Thymus (tissue), 11 donors: ENCODE measurements at regions not wholly inside any gene's neighbourhood (a gene's known extent, or its start where the extent isn't known, plus 50 kb on each side); places are given as distances from the start of the nearest gene placed in this dataset.

Experiments used
- DNase-seq, 9 donors: peaks; one replicate each; pipeline ENCODE4 v3.0.0-alpha.2; 2013; ENCODE audit warnings: low spot score in 9 of 9, low read depth in 6 of 9, missing footprints in 1 of 9
- H3K27ac ChIP-seq, 2 donors: one replicate each; pipeline ENCODE4 v1.5.1; 2013; ENCODE audit warnings: control low read depth in 1 of 2, low read depth in 1 of 2, low read length in 1 of 2, mild to moderate bottlenecking in 1 of 2, moderate library complexity in 1 of 2
- H3K27me3 ChIP-seq, 2 donors: one replicate each; pipeline ENCODE4 v1.5.1; 2013; ENCODE audit warnings: low read length in 1 of 2; ENCODE audit not compliant: control insufficient read depth in 2 of 2, insufficient read depth in 1 of 2
- H3K36me3 ChIP-seq, 2 donors: one replicate each; pipeline ENCODE4 v1.5.1; 2013; ENCODE audit warnings: low read length in 1 of 2, mild to moderate bottlenecking in 1 of 2, moderate library complexity in 1 of 2; ENCODE audit not compliant: control insufficient read depth in 2 of 2, insufficient read depth in 2 of 2
- H3K4me1 ChIP-seq, 2 donors: one replicate each; pipeline ENCODE4 v1.5.1; 2013; ENCODE audit warnings: low read length in 2 of 2; ENCODE audit not compliant: control insufficient read depth in 2 of 2, insufficient read depth in 2 of 2
- H3K4me3 ChIP-seq, 2 donors: one replicate each; pipeline ENCODE4 v1.5.1; 2013; ENCODE audit warnings: low read length in 2 of 2, control low read depth in 1 of 2, mild to moderate bottlenecking in 1 of 2
- H3K9me3 ChIP-seq, 2 donors: one replicate each; pipeline ENCODE4 v1.5.1; 2013; ENCODE audit warnings: low read length in 1 of 2, mild to moderate bottlenecking in 1 of 2; ENCODE audit not compliant: control insufficient read depth in 2 of 2, insufficient read depth in 1 of 2
- WGBS: extraction: QIAGEN DNeasy Blood & Tissue Kit; methylation state at CpG from one replicate; pipeline ENCODE4 v1.1.7; 2013; 5-methylcytosine and 5-hydroxymethylcytosine counted together
- donor health status: healthy.

DNA sequence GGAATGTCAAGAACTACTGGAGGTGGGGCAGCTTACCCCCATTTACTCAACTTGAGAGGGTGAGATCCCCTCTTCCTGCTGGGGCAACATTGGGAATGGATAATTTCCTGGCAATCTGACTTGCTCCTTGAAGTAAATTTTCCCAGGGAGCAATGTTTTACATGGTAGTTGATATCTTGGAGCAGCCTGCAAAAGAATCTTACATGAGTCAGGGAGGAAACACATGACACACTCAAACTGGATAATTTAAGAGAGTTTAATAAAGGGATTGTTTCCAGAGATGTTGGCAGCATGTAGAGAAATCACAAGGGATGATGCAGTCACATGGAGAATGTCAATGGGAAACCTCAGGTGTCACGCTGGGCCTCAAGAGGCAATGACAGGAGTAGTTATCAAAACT, 212.5 kb downstream of the GAS1 start:
- Histone ChIP-seq H3K27ac (no peak overlapping the region), H3K27me3 (no peaks in the 10 kb centered on the region), H3K4me1 (no peaks in the 10 kb centered on the region), H3K36me3 (no peaks in the 10 kb centered on the region), H3K4me3 (no peak overlapping the region), H3K9me3 (no peaks in the 10 kb centered on the region)
- 90% methylated on average over 1 of the region's 1 CpG for WGBS
- DNase-seq, result no peak

DNA sequence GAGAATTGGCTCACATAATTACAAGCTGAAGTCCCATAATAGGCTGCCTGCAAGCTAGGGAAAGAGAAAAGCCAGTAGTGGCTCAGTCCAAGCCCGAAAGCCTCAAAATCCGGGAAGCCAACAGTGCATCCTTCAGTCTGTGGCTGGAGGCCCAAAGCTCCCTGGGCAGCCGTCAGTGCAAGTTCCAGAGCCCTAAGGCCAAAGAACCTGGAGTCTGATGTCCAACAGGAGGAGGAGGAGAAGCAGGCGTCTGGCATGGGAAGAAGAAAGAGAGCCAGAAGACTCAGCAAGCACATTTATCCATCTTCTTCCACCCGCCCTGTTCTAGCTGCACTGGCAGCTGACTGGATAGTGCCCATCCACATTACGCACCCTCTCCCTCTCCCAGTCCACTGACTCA, 213.4 kb downstream of the GAS1 start:
- no peaks in the 10 kb centered on the region for H3K36me3 ChIP-seq
- no peaks in the 10 kb centered on the region for H3K27me3 ChIP-seq
- H3K27ac ChIP-seq, result no peak overlapping the region
- 90% methylated on average over 6 of the region's 6 CpGs for WGBS
- H3K4me3 ChIP-seq, result no peak overlapping the region
- no peaks in the 10 kb centered on the region for H3K4me1 ChIP-seq
- no peak for DNase-seq
- no peaks in the 10 kb centered on the region for H3K9me3 ChIP-seq

DNA sequence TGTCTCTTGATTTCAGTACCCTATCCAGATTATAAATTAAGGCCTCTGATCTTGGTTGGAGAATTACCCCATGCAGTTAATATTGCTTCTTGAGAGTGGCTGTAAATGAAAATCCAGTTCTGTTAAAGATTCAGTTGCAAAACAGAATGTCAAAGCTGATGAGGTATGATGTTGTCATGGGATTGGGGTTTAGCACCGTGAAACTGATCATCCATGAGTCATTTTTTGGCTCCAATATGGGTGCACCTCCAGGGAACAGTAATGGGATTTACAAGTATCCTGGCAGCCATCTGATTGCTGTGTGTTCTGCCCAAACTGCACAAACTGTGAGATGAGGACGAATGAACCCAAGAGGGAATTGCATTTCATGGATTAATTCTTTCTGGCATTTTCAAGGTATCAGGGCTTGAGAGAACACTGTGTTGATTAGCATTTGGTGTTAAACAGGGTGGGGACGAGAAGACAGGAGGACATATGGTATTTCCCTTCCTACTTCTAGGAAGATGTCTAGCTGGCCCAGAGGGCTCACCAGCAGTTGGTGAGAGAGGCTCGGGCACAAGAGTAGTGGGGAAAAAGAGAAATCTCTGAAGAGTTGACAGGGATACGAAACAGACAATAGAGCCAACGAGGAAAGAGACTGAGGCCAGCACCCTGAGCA, 214.7 kb downstream of the GAS1 start:
- WGBS, result 90% methylated on average over 6 of the region's 6 CpGs
- Histone ChIP-seq H3K36me3 (no peaks in the 10 kb centered on the region), H3K27me3 (no peaks in the 10 kb centered on the region), H3K9me3 (no peaks in the 10 kb centered on the region), H3K4me1 (no peaks in the 10 kb centered on the region), H3K27ac (no peak overlapping the region), H3K4me3 (no peak overlapping the region)
- no peak for DNase-seq

DNA sequence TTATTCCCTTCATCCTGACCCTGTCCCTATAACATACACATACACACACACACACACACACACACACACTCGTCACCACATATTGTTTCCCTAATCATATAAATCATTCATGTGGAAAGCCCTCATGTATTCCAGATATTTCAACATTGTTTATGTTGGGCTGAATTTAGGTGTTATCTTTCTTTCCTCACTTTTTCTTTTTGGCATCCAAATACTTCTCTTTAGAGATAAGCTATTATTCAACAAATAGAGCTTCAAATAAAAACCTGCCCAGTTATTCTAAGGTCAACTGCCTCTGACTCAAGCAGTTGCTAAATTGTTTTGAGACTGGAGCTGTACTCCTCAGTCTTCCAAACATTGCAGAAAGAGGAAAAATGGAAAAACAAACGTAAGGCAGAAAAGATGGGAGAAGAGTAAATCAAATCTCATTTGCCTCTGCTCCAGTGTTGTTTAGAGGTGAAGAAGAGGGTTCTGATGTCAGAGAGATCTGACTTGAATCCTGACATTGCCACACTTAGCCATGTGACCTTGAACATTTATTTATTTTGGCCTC, 215.7 kb downstream of the GAS1 start:
- Histone ChIP-seq H3K27me3 (no peaks in the 10 kb centered on the region), H3K36me3 (no peaks in the 10 kb centered on the region), H3K9me3 (no peaks in the 10 kb centered on the region), H3K4me1 (no peaks in the 10 kb centered on the region), H3K4me3 (no peak overlapping the region), H3K27ac (no peak overlapping the region)
- 70% methylated on average over 2 of the region's 2 CpGs for WGBS
- DNase-seq, result no peak

DNA sequence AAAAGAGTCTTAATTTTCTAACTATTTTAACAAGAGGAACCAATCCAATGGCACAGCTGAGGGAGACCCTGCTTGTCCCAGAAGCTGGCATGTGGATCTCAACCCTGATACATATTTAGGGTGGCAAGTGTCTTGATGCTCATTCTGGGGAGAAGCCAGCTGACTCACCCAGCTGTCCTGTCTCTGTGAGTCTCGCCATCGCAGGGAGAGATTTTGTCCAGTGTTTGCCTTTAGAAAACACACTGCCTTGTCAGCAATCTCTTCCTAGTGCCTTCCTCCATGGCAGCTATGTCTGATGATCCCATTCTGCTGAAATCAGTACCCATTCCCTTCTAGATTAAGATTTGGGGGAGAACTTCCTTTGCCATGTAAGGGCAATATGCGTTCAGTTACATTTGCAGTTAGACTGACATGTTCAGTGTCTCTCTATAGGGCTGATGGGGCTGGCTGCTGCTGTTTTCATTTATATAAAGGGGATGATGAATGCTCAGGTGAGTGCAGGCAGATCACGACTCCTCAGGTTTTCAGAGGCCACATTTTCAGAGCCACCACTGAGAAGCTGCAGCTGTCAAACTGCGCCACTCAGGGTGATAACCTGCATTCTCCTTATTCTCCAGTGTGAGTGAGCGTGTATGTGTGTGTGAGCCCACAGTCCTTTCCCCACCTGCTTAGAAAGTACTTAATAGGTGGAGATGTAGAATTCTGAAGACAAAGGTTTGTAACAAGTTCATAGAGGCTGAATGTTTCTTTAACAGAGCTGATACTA, 217.0 kb downstream of the GAS1 start:
- 97% methylated on average over 6 of the region's 6 CpGs for WGBS
- Histone ChIP-seq H3K27me3 (no peaks in the 10 kb centered on the region), H3K27ac (no peak overlapping the region), H3K4me1 (no peaks in the 10 kb centered on the region), H3K9me3 (no peaks in the 10 kb centered on the region), H3K4me3 (no peak overlapping the region), H3K36me3 (no peaks in the 10 kb centered on the region)
- no peak for DNase-seq

DNA sequence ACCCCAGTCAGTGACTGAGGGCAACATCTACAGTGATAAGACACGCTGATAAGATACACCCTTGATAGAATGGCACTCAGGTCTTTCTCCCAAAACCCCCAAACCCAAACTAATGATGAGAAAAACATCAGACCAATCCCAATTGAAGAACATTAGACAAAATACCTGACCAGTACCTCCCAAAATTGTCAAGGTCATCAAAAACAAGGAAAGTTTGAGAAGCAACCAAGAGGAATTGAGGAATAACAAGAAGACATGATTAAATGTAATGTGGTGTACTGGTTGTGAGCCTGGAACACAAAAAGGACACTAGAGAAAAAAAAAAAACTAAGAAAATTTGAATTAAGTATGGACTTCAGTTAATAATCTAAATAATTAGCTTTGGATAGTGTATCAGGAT, 222.8 kb downstream of the GAS1 start:
- H3K9me3 ChIP-seq, result no peaks in the 10 kb centered on the region
- no peak for DNase-seq
- no peak overlapping the region for H3K27ac ChIP-seq
- no peak overlapping the region for H3K4me3 ChIP-seq
- WGBS, result 91% methylated on average over 1 of the region's 1 CpG
- no peaks in the 10 kb centered on the region for H3K27me3 ChIP-seq
- H3K4me1 ChIP-seq, result peaks cover 0 to 23% of the 10 kb centered on the region in 2 donors
- H3K36me3 ChIP-seq, result no peaks in the 10 kb centered on the region

DNA sequence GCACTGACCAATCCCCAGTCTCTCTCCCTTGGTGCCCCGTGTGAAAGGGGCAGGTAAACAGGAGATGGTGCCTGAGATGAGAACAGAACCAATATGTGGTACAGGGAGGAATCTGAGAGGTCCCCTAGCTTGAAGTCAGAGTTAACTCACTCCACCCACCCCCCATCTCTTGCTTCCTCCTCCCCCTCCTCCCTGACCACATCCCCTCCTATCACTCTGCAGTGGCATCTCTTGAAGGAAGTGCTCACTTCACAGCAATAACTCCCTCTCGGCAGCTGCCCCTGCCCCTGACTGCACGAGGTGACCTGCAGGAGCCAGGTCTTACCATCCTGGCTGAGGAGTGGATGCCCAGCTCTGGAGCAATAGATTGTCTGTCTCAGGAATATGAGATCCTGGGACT, 224.0 kb downstream of the GAS1 start:
- H3K27me3 ChIP-seq, result no peaks in the 10 kb centered on the region
- peaks cover 0 to 23% of the 10 kb centered on the region in 2 donors for H3K4me1 ChIP-seq
- H3K9me3 ChIP-seq, result no peaks in the 10 kb centered on the region
- peak in 6 of 9 donors; percentile 19 to 64 (median 30) for DNase-seq
- H3K36me3 ChIP-seq, result no peaks in the 10 kb centered on the region
- H3K4me3 ChIP-seq, result no peak overlapping the region
- no peak overlapping the region for H3K27ac ChIP-seq
- WGBS, result 15% methylated on average over 3 of the region's 3 CpGs

DNA sequence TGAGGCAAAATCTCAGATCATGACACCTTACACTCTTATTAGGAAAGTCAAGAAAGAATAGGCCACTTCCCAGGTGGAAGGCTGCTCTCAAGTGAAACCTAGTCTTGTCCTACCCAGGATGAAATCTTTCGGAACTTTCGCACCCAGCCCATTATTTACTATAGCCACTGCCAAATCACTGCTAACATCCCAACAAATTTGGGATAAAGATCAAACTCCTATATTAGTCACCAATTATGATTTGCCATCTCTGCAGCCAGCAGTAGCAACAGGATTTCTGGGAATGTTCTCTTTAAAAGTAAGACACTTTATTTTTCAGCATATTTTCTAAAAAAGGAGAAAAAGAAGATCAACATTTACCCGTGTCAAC, 224.6 kb downstream of the GAS1 start:
- WGBS, result 92% methylated on average over 3 of the region's 3 CpGs
- Histone ChIP-seq H3K36me3 (no peaks in the 10 kb centered on the region), H3K4me3 (no peak overlapping the region), H3K9me3 (no peaks in the 10 kb centered on the region), H3K4me1 (peaks cover 0 to 23% of the 10 kb centered on the region in 2 donors), H3K27ac (no peak overlapping the region), H3K27me3 (no peaks in the 10 kb centered on the region)
- no peak for DNase-seq

DNA sequence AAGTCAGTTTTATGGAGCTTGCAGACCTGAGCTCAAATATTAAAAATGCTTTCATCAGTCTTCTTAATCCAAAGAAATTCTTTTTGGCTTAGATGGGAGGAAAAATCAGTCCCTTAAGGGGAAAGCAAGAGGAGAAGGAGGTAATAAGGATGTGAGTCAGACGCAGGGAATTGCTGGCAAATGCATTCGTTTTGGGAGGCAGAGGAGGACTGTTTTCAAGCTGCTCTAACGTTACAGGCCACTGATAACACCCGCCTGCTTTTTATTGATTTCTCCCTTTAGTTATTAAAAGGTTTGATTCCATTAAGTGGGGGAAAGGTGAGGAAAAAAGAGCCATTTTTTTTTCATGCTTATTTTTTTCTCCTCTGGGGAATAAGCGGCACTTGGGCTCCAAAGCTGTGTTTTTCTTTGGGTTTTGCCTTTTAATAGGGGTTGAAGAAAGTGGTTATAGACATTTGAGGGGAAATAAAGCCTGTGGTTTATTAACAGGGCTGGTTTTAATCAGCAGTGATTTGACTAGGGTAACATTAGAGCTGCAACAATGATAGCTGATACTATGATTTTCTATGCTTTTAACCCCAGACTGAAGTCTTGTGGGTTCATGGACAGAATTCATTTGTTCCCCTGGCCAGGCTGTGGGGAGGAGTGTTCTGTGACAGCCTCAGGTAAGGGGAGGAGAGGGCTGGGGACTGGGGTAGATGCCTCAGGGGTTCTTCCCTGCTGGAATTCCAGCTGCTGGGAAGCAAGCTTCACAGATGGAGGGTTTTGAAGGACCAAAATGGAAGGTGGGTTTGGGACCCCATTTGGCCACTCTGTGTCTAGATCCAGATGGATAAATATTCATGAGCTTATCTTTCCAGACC, 225.2 kb downstream of the GAS1 start:
- H3K9me3 ChIP-seq, result no peaks in the 10 kb centered on the region
- DNase-seq, result no peak
- H3K4me3 ChIP-seq, result no peak overlapping the region
- H3K36me3 ChIP-seq, result no peaks in the 10 kb centered on the region
- peak overlapping the region; percentile 18 to 44 for H3K27ac ChIP-seq
- peaks cover 0 to 23% of the 10 kb centered on the region in 2 donors for H3K4me1 ChIP-seq
- WGBS, result 70% methylated on average over 5 of the region's 5 CpGs
- H3K27me3 ChIP-seq, result no peaks in the 10 kb centered on the region
